SK-N-SH treated with all-trans-retinoic acid at 6 μM for 48 hours (cell line): ENCODE measurements at regions not wholly inside any gene's neighbourhood (a gene's known extent, or its start where the extent isn't known, plus 50 kb on each side); places are given as distances from the start of the nearest gene placed in this dataset.

Experiments
- ATAC-seq: fragments of 200-7000 bp; cut with Tn5 transposase; 3 replicates; pipeline ENCODE4 v1.9.1; 2020; ENCODE audit warnings: mild to moderate bottlenecking, moderate library complexity
- CSDC2 ChIP-seq: fragments of 250-450 bp; sonication (Bioruptor Pico); IDR thresholded peaks from 2 replicates; pipeline ENCODE4 v1.5.0; 2020; ENCODE audit warnings: mild to moderate bottlenecking, moderate library complexity
- ESRRG ChIP-seq: fragments of 250-450 bp; sonication (Bioruptor Pico); IDR thresholded peaks from 2 replicates; pipeline ENCODE4 v1.6.1; 2021; ENCODE audit warnings: mild to moderate bottlenecking
- GLIS3 ChIP-seq: fragments of 250-450 bp; sonication (Bioruptor Pico); IDR thresholded peaks from 2 replicates; pipeline ENCODE4 v1.5.0; 2020; ENCODE audit warnings: mild to moderate bottlenecking, moderate library complexity
- ISL1 ChIP-seq: fragments of 250-450 bp; sonication (Bioruptor Pico); IDR thresholded peaks from 2 replicates; pipeline ENCODE4 v2.1.2; 2022; ENCODE audit warnings: mild to moderate bottlenecking, moderate library complexity
- OSR1 ChIP-seq: fragments of 250-450 bp; sonication (Bioruptor Pico); IDR thresholded peaks from 2 replicates; pipeline ENCODE4 v1.8.0; 2022; ENCODE audit warnings: moderate library complexity, mild to moderate bottlenecking, inconsistent platforms
- PATZ1 ChIP-seq: fragments of 250-450 bp; sonication (Bioruptor Pico); IDR thresholded peaks from 2 replicates; pipeline ENCODE4 v1.8.0; 2020; ENCODE audit warnings: mild to moderate bottlenecking, moderate library complexity, borderline replicate concordance
- POU6F1 ChIP-seq: fragments of 250-450 bp; sonication (Bioruptor Pico); IDR thresholded peaks from 2 replicates; pipeline ENCODE4 v1.8.0; 2021; ENCODE audit warnings: low read depth, mild to moderate bottlenecking, moderate library complexity, borderline replicate concordance
- PPARA ChIP-seq: fragments of 250-450 bp; sonication (Bioruptor Pico); IDR thresholded peaks from 2 replicates; pipeline ENCODE4 v1.5.0; 2020; ENCODE audit warnings: mild to moderate bottlenecking, borderline replicate concordance
- RARB ChIP-seq: fragments of 250-450 bp; sonication (Bioruptor Pico); IDR thresholded peaks from 2 replicates; pipeline ENCODE4 v1.8.0; 2021; ENCODE audit warnings: mild to moderate bottlenecking, moderate library complexity
- SNAI2 ChIP-seq: fragments of 250-450 bp; sonication (Bioruptor Pico); IDR thresholded peaks from 2 replicates; pipeline ENCODE4 v1.5.0; 2020; ENCODE audit warnings: mild to moderate bottlenecking, moderate library complexity
- TCF4 ChIP-seq: fragments of 250-450 bp; sonication (Bioruptor Pico); IDR thresholded peaks from 2 replicates; pipeline ENCODE4 v1.8.0; 2021; ENCODE audit warnings: mild to moderate bottlenecking, moderate library complexity, borderline replicate concordance
- TOX ChIP-seq: fragments of 250-450 bp; sonication (Bioruptor Pico); IDR thresholded peaks from 2 replicates; pipeline ENCODE4 v1.8.0; 2021; ENCODE audit warnings: mild to moderate bottlenecking, moderate library complexity, borderline replicate concordance
- ZC3H10 ChIP-seq: fragments of 250-450 bp; sonication (Bioruptor Pico); IDR thresholded peaks from 2 replicates; pipeline ENCODE4 v1.5.1; 2021; ENCODE audit warnings: mild to moderate bottlenecking, moderate library complexity
- ZFP30 ChIP-seq: fragments of 450-650 bp; formaldehyde crosslinking; IDR thresholded peaks from 2 replicates; pipeline ENCODE4 v1.5.0; 2022; ENCODE audit warnings: mild to moderate bottlenecking, moderate library complexity
- ZNF565 ChIP-seq: fragments of 450-650 bp; formaldehyde crosslinking; conservative IDR thresholded peaks from 2 replicates; pipeline ENCODE4 v1.5.0; 2020; ENCODE audit warnings: low read depth, mild to moderate bottlenecking, moderate library complexity
- ZNF70 ChIP-seq: fragments of 450-650 bp; formaldehyde crosslinking; IDR thresholded peaks from 2 replicates; pipeline ENCODE4 v1.5.0; 2020; ENCODE audit warnings: mild to moderate bottlenecking, moderate library complexity
- ZNF8 ChIP-seq: fragments of 450-650 bp; formaldehyde crosslinking; IDR thresholded peaks from 2 replicates; pipeline ENCODE4 v1.5.0; 2020; ENCODE audit warnings: mild to moderate bottlenecking, moderate library complexity
- TF ChIP-seq, protein P1 (sequence below): fragments of 250-450 bp; sonication (Bioruptor Pico); IDR thresholded peaks from 2 replicates; pipeline ENCODE4 v1.5.1; 2021; ENCODE audit warnings: mild to moderate bottlenecking, moderate library complexity
- TF ChIP-seq, protein P2 (sequence below): fragments of 250-450 bp; sonication (Bioruptor Pico); IDR thresholded peaks from 2 replicates; pipeline ENCODE4 v1.5.0; 2020; ENCODE audit warnings: mild to moderate bottlenecking, moderate library complexity

GRCh38 chr9:89701221-89701798 lies 96.5 kb downstream of the GADD45G start:
- ATAC-seq = no peak

DNA sequence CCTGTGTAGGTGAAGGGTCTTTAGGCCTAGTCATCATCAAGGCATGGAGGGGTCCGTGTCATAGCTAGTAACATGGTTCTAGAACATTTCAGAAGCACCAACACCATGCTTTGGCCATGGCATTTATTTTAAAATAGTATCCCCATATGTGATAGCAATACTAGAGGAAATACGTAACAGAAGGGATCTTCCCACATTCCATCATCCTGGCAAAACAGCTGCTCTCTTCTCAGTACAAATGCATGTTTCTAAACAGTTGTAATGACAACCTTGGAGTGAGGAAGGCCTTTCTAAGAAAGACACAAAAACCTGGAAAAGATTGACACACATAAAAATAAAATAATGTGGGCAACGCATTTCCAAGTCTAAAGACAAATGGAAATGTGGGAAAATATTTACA lies 97.6 kb downstream of the GADD45G start:
- TF ChIP-seq ZNF8 (no peak), PPARA (CRISPR knock-in tag) (no peak), TOX (CRISPR knock-in tag) (no peak), SNAI2 (CRISPR knock-in tag) (no peak), OSR1 (CRISPR knock-in tag) (no peak), ISL1 (CRISPR knock-in tag) (no peak), POU6F1 (no peak), TCF4 (no peak), GLIS3 (CRISPR knock-in tag) (no peak)
- TF ChIP-seq, protein P1, sequence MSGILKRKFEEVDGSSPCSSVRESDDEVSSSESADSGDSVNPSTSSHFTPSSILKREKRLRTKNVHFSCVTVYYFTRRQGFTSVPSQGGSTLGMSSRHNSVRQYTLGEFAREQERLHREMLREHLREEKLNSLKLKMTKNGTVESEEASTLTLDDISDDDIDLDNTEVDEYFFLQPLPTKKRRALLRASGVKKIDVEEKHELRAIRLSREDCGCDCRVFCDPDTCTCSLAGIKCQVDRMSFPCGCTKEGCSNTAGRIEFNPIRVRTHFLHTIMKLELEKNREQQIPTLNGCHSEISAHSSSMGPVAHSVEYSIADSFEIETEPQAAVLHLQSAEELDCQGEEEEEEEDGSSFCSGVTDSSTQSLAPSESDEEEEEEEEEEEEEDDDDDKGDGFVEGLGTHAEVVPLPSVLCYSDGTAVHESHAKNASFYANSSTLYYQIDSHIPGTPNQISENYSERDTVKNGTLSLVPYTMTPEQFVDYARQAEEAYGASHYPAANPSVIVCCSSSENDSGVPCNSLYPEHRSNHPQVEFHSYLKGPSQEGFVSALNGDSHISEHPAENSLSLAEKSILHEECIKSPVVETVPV (CRISPR knock-in tag) = no peak
- TF ChIP-seq, protein P2, sequence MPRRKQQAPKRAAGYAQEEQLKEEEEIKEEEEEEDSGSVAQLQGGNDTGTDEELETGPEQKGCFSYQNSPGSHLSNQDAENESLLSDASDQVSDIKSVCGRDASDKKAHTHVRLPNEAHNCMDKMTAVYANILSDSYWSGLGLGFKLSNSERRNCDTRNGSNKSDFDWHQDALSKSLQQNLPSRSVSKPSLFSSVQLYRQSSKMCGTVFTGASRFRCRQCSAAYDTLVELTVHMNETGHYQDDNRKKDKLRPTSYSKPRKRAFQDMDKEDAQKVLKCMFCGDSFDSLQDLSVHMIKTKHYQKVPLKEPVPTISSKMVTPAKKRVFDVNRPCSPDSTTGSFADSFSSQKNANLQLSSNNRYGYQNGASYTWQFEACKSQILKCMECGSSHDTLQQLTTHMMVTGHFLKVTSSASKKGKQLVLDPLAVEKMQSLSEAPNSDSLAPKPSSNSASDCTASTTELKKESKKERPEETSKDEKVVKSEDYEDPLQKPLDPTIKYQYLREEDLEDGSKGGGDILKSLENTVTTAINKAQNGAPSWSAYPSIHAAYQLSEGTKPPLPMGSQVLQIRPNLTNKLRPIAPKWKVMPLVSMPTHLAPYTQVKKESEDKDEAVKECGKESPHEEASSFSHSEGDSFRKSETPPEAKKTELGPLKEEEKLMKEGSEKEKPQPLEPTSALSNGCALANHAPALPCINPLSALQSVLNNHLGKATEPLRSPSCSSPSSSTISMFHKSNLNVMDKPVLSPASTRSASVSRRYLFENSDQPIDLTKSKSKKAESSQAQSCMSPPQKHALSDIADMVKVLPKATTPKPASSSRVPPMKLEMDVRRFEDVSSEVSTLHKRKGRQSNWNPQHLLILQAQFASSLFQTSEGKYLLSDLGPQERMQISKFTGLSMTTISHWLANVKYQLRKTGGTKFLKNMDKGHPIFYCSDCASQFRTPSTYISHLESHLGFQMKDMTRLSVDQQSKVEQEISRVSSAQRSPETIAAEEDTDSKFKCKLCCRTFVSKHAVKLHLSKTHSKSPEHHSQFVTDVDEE (CRISPR knock-in tag) = no peak

More at GRCh38 chr9:89701221-89701798, 96.5 kb downstream of the GADD45G start:
- TF ChIP-seq RARB (CRISPR knock-in tag) (no peak), TOX (CRISPR knock-in tag) (no peak), CSDC2 (CRISPR knock-in tag) (no peak), ZNF70 (no peak), OSR1 (CRISPR knock-in tag) (no peak), ZC3H10 (CRISPR knock-in tag) (no peak), PATZ1 (CRISPR knock-in tag) (no peak), POU6F1 (no peak)
- TF ChIP-seq, protein P1 (CRISPR knock-in tag) = no peak
- TF ChIP-seq, all 23 proteins: peak for 0

GRCh38 chr9:89705651-89706050 lies 100.8 kb downstream of the GADD45G start:
- no peak for ATAC-seq
- TF ChIP-seq ZNF565 = no peak
- no peak for TF ChIP-seq PPARA (CRISPR knock-in tag)
- no peak for TF ChIP-seq ZFP30
- TF ChIP-seq ESRRG (CRISPR knock-in tag) = no peak

More for the DNA sequence above, 97.6 kb downstream of the GADD45G start:
- no peak for ATAC-seq
